ENCODE measurements at regions not wholly inside any gene's neighbourhood (a gene's known extent, or its start where the extent isn't known, plus 50 kb on each side); places are given as distances from the start of the nearest gene placed in this dataset.

DNA sequence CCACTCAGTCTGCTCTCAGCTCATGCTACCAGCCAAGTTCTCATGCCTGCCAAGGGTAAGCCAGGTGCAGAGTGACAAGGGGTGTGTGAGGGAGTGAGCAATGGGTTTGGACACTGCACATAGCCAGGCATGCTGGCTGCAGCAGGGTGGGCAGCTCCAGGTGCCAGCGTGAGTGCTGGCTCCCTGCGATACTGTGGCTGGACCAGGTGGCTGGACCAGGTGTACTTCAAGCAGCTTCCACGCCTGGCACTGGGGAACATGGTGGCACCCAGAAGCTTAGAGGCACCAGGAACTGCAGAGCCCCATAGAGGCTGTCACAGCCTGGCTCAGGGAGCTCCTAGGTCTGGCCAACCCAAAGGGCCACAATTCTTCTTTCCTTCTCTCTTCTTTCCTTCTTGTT, 234.9 kb upstream of the GIMD1 start:
- 0 out of 2 replicates have a peak, but pooled peaks cover 2% of the 10 kb centered on the region for H3K9me2 ChIP-seq (ENCODE audit: insufficient read depth)
- H3K27me3 ChIP-seq (ENCODE audit: insufficient read depth) = no peaks in the 10 kb centered on the region
- H3F3A ChIP-seq (replicated peaks; ENCODE audit: low read depth) = no peaks in the 10 kb centered on the region
- TF ChIP-seq, protein P1, sequence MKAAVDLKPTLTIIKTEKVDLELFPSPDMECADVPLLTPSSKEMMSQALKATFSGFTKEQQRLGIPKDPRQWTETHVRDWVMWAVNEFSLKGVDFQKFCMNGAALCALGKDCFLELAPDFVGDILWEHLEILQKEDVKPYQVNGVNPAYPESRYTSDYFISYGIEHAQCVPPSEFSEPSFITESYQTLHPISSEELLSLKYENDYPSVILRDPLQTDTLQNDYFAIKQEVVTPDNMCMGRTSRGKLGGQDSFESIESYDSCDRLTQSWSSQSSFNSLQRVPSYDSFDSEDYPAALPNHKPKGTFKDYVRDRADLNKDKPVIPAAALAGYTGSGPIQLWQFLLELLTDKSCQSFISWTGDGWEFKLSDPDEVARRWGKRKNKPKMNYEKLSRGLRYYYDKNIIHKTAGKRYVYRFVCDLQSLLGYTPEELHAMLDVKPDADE (IDR thresholded peaks at IDR 0.05) = no peak
- TF ChIP-seq ZNF114 (CRISPR knock-in tag; IDR thresholded peaks at IDR 0.05) (no peak), EZH2 (IDR thresholded peaks at IDR 0.05; ENCODE audit: low read depth, unreplicated experiment) (no peak), NANOG (IDR thresholded peaks at IDR 0.05; ENCODE audit: borderline replicate concordance) (no peak), CREB1 (CRISPR knock-in tag; IDR thresholded peaks at IDR 0.05; ENCODE audit: low read depth) (no peak), ZNF331 (CRISPR knock-in tag; IDR thresholded peaks at IDR 0.05; ENCODE audit: low read depth) (no peak), JUNB (IDR thresholded peaks at IDR 0.05; ENCODE audit: unreplicated experiment) (no peak), STAT1 (IDR thresholded peaks at IDR 0.05; ENCODE audit: unreplicated experiment) (no peak), EZH2phosphoT487 (IDR thresholded peaks at IDR 0.05; ENCODE audit: unreplicated experiment) (no peak), POLR2AphosphoS5 (IDR thresholded peaks at IDR 0.05; ENCODE audit: low read depth) (no peak)
- TF ChIP-seq, protein P2, sequence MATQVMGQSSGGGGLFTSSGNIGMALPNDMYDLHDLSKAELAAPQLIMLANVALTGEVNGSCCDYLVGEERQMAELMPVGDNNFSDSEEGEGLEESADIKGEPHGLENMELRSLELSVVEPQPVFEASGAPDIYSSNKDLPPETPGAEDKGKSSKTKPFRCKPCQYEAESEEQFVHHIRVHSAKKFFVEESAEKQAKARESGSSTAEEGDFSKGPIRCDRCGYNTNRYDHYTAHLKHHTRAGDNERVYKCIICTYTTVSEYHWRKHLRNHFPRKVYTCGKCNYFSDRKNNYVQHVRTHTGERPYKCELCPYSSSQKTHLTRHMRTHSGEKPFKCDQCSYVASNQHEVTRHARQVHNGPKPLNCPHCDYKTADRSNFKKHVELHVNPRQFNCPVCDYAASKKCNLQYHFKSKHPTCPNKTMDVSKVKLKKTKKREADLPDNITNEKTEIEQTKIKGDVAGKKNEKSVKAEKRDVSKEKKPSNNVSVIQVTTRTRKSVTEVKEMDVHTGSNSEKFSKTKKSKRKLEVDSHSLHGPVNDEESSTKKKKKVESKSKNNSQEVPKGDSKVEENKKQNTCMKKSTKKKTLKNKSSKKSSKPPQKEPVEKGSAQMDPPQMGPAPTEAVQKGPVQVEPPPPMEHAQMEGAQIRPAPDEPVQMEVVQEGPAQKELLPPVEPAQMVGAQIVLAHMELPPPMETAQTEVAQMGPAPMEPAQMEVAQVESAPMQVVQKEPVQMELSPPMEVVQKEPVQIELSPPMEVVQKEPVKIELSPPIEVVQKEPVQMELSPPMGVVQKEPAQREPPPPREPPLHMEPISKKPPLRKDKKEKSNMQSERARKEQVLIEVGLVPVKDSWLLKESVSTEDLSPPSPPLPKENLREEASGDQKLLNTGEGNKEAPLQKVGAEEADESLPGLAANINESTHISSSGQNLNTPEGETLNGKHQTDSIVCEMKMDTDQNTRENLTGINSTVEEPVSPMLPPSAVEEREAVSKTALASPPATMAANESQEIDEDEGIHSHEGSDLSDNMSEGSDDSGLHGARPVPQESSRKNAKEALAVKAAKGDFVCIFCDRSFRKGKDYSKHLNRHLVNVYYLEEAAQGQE (IDR thresholded peaks at IDR 0.05; ENCODE audit: unreplicated experiment) = no peak
- TF ChIP-seq, protein P3, sequence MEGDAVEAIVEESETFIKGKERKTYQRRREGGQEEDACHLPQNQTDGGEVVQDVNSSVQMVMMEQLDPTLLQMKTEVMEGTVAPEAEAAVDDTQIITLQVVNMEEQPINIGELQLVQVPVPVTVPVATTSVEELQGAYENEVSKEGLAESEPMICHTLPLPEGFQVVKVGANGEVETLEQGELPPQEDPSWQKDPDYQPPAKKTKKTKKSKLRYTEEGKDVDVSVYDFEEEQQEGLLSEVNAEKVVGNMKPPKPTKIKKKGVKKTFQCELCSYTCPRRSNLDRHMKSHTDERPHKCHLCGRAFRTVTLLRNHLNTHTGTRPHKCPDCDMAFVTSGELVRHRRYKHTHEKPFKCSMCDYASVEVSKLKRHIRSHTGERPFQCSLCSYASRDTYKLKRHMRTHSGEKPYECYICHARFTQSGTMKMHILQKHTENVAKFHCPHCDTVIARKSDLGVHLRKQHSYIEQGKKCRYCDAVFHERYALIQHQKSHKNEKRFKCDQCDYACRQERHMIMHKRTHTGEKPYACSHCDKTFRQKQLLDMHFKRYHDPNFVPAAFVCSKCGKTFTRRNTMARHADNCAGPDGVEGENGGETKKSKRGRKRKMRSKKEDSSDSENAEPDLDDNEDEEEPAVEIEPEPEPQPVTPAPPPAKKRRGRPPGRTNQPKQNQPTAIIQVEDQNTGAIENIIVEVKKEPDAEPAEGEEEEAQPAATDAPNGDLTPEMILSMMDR (conservative IDR thresholded peaks at IDR 0.05; ENCODE audit: low read depth in 2 of 2) = no peak
- TF ChIP-seq, protein P4, sequence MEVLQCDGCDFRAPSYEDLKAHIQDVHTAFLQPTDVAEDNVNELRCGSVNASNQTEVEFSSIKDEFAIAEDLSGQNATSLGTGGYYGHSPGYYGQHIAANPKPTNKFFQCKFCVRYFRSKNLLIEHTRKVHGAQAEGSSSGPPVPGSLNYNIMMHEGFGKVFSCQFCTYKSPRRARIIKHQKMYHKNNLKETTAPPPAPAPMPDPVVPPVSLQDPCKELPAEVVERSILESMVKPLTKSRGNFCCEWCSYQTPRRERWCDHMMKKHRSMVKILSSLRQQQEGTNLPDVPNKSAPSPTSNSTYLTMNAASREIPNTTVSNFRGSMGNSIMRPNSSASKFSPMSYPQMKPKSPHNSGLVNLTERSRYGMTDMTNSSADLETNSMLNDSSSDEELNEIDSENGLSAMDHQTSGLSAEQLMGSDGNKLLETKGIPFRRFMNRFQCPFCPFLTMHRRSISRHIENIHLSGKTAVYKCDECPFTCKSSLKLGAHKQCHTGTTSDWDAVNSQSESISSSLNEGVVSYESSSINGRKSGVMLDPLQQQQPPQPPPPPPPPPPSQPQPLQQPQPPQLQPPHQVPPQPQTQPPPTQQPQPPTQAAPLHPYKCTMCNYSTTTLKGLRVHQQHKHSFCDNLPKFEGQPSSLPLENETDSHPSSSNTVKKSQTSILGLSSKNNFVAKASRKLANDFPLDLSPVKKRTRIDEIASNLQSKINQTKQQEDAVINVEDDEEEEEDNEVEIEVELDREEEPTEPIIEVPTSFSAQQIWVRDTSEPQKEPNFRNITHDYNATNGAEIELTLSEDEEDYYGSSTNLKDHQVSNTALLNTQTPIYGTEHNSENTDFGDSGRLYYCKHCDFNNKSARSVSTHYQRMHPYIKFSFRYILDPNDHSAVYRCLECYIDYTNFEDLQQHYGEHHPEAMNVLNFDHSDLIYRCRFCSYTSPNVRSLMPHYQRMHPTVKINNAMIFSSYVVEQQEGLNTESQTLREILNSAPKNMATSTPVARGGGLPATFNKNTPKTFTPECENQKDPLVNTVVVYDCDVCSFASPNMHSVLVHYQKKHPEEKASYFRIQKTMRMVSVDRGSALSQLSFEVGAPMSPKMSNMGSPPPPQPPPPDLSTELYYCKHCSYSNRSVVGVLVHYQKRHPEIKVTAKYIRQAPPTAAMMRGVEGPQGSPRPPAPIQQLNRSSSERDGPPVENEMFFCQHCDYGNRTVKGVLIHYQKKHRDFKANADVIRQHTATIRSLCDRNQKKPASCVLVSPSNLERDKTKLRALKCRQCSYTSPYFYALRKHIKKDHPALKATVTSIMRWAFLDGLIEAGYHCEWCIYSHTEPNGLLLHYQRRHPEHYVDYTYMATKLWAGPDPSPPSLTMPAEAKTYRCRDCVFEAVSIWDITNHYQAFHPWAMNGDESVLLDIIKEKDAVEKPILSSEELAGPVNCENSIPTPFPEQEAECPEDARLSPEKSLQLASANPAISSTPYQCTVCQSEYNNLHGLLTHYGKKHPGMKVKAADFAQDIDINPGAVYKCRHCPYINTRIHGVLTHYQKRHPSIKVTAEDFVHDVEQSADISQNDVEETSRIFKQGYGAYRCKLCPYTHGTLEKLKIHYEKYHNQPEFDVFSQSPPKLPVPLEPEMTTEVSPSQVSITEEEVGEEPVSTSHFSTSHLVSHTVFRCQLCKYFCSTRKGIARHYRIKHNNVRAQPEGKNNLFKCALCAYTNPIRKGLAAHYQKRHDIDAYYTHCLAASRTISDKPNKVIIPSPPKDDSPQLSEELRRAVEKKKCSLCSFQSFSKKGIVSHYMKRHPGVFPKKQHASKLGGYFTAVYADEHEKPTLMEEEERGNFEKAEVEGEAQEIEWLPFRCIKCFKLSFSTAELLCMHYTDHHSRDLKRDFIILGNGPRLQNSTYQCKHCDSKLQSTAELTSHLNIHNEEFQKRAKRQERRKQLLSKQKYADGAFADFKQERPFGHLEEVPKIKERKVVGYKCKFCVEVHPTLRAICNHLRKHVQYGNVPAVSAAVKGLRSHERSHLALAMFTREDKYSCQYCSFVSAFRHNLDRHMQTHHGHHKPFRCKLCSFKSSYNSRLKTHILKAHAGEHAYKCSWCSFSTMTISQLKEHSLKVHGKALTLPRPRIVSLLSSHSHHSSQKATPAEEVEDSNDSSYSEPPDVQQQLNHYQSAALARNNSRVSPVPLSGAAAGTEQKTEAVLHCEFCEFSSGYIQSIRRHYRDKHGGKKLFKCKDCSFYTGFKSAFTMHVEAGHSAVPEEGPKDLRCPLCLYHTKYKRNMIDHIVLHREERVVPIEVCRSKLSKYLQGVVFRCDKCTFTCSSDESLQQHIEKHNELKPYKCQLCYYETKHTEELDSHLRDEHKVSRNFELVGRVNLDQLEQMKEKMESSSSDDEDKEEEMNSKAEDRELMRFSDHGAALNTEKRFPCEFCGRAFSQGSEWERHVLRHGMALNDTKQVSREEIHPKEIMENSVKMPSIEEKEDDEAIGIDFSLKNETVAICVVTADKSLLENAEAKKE (CRISPR knock-in tag; IDR thresholded peaks at IDR 0.05) = no peak
- H3K4me2 ChIP-seq = no peak overlapping the region
- H3K36me3 ChIP-seq (ENCODE audit: insufficient read depth) = no peaks in the 10 kb centered on the region
- no peaks in the 10 kb centered on the region for H3K4me1 Mint-ChIP-seq
- H3K4me3 ChIP-seq = no peak overlapping the region
- H2AFZ ChIP-seq = no peak overlapping the region
- no peak overlapping the region for H3K27ac ChIP-seq (ENCODE audit: low read depth)
- no peak overlapping the region for H3K4me3 Mint-ChIP-seq
- no peaks in the 10 kb centered on the region for H3K36me3 Mint-ChIP-seq (ENCODE audit: low read depth)
- ATAC-seq (no peak), DNase-seq (ENCODE audit: low spot score) (no peak)
- no peaks in the 10 kb centered on the region for H3K4me1 ChIP-seq (ENCODE audit: insufficient read depth)
- peaks cover 2% of the 10 kb centered on the region for H3K27me3 Mint-ChIP-seq (ENCODE audit: insufficient read depth, low read depth, poor library complexity)
- peaks cover 7% of the 10 kb centered on the region; the same call in 1 of the 3 replicates for H3K9me3 Mint-ChIP-seq
- H3K79me2 ChIP-seq (replicated peaks; ENCODE audit: insufficient read depth) = no peaks in the 10 kb centered on the region
- no peaks in the 10 kb centered on the region for H4K20me1 ChIP-seq (replicated peaks; ENCODE audit: insufficient read depth)
- no peak overlapping the region for H3K27ac Mint-ChIP-seq

All from GM23338 (cell line).